HG02678 (cell line): ENCODE measurements at regions not wholly inside any gene's neighbourhood (a gene's known extent, or its start where the extent isn't known, plus 50 kb on each side); places are given as distances from the start of the nearest gene placed in this dataset.
A peak's percentile ranks its signal among the peaks of the same experiment; 100 is the strongest.
"Not testable (repeated sequence)": the region's sequence is repeated elsewhere in the genome, so short reads cannot be mapped to it uniquely, and the experiment has no call there.

Source experiments
- ATAC-seq: cut with Tn5 transposase; IDR thresholded peaks from one replicate; pipeline ENCODE4 v1.9.1; 2021; ENCODE audit warnings: mild to moderate bottlenecking, moderate library complexity; ENCODE audit not compliant: unreplicated experiment

- ATAC-seq: no peak
Measured at GRCh38 chr2:8142461-8142860, 539.4 kb upstream of the ID2 start.

DNA sequence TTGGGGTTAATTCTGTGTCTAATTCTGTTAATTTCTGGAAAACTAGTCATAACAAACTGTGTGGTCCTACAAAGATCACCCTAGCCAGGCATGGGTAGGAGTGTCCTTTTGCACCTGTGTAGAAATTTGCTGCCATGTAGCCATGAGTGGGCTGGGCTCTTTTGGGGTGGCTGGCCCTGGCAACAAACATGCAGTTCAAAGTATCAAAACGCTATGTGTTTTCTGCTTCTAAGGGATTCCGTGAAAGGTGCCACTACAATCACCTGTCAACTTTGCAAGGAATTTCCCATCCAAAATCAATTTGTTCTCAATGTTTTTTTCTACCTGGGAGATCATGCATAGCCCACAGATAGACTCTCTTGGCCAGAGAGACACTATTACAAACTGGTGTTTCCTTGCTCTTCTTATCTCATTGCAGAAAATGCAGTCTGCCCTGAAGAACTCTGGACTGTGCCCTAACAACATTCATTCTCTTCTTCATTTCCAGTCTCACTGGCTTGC is 537.7 kb upstream of the ID2 start:
- ATAC-seq: no peak

DNA sequence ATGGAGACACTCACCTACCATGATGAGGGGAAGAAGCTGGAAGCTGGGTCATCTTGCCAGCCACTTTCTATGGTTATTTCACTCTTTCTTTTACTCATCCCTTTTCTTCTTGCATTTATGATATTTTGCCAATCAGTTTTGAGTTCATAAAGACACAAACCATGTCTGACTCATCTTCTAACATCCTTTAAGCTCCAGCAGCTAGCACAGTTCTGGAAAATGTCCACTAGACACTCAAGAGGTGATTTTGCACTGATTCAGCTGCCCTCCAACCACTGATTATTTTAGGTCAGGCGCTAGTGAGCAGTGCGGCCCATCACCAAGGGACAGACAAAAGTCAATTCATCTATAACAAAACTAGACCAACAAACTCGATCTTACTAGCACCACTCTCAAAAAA is 537.1 kb upstream of the ID2 start:
- no peak for ATAC-seq

DNA sequence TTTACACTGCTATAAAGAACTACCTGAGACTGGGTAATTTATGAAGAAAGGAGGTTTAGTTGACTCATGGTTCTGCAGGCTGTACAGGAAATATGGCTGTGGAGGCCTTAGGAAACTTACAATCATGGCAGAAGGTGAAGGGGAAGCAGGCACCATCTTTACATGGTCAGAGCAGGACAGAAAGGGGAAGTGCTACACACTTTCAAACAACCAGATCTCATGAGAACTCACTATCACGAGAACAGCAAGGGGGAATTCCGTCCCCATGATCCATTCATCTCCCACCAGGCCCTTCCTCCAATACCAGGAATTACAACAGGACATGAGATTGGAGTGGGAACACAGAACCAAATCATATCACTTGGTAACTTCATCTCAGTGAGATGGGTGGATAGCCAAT is 536.5 kb upstream of the ID2 start:
- ATAC-seq: not testable (repeated sequence)

DNA sequence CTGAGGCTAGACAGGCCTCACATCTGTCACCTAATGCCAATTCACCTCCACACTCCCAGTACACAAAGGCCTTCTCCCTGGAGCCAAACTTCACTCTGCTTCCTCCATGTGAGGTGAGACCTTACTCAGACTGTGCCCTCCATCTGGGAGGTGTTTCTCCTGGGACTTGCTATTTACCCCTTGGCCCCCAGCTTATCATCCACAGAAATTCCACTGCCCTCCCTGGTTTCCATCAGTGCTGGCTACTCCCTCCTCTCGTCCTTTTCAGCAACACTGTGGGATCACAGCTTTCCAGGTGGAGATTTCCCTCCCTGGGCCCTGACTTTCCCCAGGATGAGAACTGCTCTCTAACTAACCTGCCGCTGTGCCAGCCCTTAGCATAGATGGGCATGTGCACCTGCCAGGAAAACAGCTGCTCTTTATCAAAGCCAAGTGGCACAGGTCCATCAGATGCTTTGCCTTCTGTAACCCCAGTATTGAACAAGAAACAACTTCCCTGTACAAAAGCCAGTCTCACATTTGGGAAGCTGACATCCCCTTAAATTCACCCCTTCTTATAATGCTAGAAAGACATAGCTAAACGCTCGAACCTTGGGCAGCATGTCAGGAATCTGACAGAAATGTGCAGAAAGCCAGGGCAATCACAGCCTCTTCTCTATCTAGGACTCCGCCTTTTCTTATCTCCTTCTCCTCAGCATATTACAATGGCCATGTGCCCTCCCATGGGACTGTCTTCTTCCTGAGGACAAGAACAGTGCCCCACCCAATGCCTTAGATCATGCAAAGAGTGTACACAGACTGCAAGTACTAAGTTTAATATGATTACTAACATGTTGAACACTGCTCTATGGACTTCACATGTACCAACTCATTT is 535.5 kb upstream of the ID2 start:
- ATAC-seq: no peak

DNA sequence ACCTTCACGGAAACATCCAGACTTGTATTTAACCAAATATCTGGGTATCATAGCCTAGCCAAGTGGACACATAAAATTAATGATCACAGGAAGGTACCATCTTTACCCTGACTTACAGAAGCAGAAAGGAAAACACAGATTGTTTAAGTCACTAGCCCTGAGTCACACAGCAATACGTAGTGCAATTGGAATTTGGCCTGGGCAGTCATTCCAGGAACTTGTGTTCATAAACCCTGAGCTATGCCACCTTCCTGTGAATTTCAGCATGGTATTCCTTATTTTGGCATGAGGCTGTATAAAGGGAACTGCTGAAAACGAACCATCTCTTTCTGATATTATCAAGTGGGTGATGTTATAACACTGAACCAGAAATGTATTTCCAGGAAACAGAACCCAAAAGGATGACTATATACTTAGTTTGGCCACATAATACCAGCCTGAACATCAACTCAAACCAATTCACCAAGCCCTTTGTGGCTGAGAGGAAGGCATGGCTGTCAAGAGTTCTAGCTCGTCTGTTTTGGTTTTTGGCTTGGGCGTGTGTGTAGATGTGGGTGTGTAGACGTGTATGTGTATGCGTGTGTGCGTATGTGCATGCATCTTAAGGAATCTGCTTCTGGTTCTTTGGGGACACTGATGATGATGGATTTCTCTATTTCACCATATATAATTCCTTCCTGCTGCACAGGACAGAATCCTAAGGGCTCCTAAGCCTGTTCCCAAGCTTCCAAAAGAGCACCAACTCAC is 533.4 kb upstream of the ID2 start:
- ATAC-seq: no peak

DNA sequence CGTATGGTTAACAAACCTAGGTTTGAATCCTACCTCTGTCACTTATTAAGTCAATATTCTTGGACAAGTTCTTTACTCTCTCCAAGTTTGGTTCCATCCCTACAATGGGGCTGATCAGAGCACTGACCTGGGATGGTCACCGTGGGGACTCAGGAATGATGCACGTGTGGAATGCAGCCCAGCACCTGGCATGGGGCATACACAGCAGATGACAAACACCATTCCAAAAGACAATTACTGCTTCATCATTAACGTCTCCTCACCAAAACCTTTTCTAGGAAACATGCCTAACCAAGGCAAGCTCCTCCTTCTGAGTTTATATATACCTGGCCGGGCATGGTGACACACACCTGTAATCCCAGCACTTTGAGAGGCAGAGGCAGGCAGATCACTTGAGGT is 532.9 kb upstream of the ID2 start:
- no peak for ATAC-seq

- no peak for ATAC-seq
Measured at GRCh38 chr2:8149985-8150539, 531.8 kb upstream of the ID2 start.

- no peak for ATAC-seq
Measured at GRCh38 chr2:8151888-8152287, 530.0 kb upstream of the ID2 start.

DNA sequence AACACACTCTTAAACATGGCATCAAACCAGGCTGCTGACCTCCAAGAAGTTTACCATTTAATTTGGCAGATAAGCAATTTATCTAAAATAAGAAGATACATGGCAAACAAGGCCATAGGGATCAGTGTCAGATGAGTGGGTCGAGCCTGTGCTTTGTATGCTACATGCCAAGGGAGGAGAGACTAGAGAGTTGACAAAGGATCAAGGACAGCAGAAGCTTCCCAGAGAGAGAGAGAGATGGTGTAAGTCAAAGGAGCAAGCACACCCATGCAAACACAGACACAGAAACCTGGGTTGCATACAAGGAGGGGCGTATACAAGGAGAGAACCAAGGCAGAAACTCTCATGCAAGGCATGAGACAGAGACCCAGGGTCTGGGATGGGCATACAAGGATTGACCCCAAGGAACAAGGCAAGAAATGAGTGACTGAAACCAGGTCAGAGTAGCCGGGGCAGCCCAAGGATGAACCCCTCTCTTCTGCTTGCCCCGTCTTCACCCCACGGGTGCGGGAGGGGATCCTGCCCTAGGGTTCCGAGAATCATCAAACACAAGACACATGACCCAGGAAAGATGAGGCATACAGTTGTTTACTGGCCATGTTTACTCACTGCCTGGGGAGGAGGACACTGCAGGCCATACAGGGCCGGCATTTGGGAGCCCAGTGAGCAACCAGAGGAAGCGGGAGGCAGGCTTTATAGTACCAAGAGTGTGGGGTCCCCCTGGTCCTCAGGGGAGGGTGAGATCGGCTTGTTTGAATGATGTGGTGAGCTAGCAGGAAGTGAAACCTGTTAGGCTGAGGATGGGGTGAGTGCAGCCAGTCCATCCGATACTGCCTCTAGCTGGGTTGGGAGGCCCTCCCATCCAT is 529.2 kb upstream of the ID2 start:
- ATAC-seq: peak; percentile 99

- peak; percentile 12 for ATAC-seq
Measured at GRCh38 chr2:8153258-8153718, 528.6 kb upstream of the ID2 start.

- ATAC-seq: no peak
Measured at GRCh38 chr2:8154270-8154669, 527.6 kb upstream of the ID2 start.

DNA sequence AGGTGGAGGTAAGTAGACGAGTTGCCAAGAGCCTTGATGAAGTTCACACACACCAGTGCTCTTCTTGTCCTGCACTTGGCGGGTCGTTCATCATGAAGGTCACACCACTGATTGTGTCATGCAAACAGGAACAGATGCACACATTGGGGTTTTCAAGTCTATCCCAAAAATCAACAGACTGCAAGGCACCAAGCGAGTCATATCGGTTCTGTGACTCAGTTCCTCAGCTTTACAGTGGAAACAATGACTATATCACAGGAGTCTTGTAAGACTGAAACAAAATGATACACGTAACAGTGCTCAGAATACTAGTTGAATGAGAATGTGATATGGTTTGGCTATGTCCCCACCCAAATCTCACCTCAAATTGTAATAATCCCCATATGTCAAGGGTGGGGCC is 526.9 kb upstream of the ID2 start:
- no peak for ATAC-seq

DNA sequence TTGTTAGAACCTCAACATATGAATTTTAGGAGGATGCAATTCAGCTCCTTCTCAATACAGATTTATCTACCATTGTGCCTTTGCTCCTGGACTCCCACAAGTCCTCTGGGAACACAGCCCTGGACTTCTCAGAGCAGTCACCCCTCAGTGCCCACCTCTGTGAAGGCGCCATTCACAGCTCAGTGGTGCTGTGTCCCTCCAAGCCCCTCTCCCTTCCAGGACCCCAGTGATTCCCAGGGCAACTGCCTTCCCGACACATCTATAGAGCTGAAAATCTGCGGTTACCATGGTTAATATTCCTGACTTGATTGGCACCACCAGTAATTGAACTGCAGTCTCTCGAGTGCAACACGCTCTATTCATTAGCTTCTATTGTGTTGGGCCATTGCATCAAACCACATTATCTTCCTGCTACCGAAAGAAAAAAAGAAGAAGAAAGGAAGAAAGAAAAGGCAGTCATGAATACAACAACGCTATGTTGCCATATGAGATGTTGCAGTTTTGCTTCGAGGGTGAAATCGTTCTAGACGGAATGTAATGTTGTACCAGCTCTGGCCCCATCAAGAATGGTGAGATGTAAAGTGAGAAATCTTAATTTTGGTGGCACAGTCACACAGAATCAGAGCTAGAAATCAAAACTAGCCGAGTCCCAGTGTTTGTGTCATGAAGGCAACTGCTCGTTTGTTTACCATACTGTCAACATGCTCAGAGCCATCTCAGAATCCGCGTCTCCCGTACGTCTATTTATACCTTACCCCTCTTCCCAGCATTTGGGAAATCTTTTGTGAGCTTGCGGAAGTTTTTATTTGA is 524.0 kb upstream of the ID2 start:
- no peak for ATAC-seq

- ATAC-seq: no peak
Measured at GRCh38 chr2:8158711-8159110, 523.1 kb upstream of the ID2 start.

DNA sequence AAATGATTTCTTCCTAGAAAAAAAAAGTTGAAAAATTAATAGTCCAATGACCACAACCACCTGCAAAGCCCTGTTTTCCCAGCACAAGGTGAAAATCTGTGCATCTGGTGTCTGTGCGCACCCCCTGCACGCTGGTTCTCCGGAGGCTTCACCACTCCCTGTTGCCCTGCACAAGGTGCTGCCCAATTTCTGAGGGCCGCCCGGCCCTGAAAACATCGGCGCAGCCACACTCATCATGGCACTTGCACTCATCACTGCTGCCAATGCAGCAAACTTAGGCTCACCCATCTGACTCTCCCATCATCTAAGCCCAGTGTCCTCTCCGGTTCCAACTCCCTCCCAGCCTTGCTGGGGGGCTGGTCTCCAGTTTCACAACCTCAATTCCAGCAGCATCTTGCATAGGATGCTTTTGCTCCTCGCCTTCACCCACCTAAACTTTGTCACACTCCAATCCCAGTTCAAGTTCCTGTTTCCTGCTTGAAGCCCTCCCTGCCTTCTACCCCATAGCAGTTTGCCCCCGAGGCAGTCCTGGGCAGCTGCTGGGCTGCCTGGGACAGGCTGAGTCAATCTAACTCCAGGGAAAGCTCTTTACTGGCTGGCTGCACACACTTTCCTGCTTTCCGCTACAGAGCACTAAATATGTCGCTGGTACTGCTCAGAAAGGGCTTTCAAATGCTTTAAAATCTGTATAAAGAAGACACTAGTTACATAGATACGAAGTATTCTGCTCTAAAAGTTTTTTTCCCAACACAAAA is 522.5 kb upstream of the ID2 start:
- no peak for ATAC-seq

DNA sequence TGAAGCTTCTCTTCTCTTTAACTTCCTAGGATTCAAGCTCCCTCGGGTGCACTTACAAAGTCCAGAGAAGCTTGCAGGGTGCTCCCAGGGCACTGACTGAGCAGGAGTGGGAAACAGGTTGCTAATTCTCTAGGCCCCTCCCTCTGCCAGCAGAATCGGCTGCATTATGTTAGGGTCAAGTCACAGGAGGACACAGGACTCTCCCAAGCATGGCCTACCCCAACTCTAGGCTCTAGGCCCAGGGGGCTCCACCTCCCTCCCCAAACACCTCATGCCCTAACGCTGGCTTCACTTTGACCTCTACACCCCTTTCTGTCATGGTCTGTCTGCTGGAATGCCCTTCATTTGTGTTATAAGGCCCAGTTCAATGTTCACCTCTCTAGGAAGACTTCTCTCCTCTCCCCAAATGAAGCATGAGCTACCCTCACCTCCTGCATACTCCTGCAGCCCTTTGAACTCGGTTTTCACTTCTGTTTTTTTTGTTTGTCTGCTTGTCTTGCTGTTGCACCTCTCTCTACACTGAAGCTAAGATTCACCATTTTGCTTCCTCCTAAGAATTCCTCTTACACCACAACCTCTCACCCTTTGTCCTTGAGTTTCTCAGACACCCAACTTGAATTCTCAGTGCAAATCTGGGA is 521.8 kb upstream of the ID2 start:
- ATAC-seq: peak; percentile 52

- no peak for ATAC-seq
Measured at GRCh38 chr2:8160959-8161358, 520.9 kb upstream of the ID2 start.

GRCh38 chr2:8162552-8162951 is 519.3 kb upstream of the ID2 start:
- no peak for ATAC-seq
